Adrenal gland (tissue), 5 donors: ENCODE measurements at regions not wholly inside any gene's neighbourhood (a gene's known extent, or its start where the extent isn't known, plus 50 kb on each side); places are given as distances from the start of the nearest gene placed in this dataset.

Experiments
- POLR2A ChIP-seq, 2 donors: fragments of 450-650 bp; IDR thresholded peaks; one replicate each; pipeline ENCODE4 v1.6.1; 2017; ENCODE audit warnings: antibody characterized with exemption in 2 of 2, mild to moderate bottlenecking in 2 of 2, moderate library complexity in 1 of 2
- TF ChIP-seq, protein P1 (sequence below), 6 experiments: fragments of 450-650 bp in 4 of 6; fragments of 200-600 bp in 2 of 6; sonication (generic) in 1 of 6; IDR thresholded peaks; 1 replicate in 5 of 6; 2 replicates in 1 of 6; pipeline versions ENCODE4 v1.5.1 to v1.8.0; 2016 to 2021; ENCODE audit warnings: antibody characterized with exemption in 6 of 6, mild to moderate bottlenecking in 2 of 6, moderate library complexity in 1 of 6
- donor health status: DM: no; HTN: no; CAD: no.

GRCh38 chr4:160819791-160820190 is 1344.0 kb downstream of the FSTL5 start:
- no peak for TF ChIP-seq POLR2A (IDR thresholded peaks at IDR 0.05)
- TF ChIP-seq, protein P1, sequence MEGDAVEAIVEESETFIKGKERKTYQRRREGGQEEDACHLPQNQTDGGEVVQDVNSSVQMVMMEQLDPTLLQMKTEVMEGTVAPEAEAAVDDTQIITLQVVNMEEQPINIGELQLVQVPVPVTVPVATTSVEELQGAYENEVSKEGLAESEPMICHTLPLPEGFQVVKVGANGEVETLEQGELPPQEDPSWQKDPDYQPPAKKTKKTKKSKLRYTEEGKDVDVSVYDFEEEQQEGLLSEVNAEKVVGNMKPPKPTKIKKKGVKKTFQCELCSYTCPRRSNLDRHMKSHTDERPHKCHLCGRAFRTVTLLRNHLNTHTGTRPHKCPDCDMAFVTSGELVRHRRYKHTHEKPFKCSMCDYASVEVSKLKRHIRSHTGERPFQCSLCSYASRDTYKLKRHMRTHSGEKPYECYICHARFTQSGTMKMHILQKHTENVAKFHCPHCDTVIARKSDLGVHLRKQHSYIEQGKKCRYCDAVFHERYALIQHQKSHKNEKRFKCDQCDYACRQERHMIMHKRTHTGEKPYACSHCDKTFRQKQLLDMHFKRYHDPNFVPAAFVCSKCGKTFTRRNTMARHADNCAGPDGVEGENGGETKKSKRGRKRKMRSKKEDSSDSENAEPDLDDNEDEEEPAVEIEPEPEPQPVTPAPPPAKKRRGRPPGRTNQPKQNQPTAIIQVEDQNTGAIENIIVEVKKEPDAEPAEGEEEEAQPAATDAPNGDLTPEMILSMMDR (IDR thresholded peaks at IDR 0.05) = no peak
